DOHH2 (cell line): ENCODE measurements at regions not wholly inside any gene's neighbourhood (a gene's known extent, or its start where the extent isn't known, plus 50 kb on each side); places are given as distances from the start of the nearest gene placed in this dataset.

Experiments used
- H3F3A ChIP-seq: fragments of 200-600 bp; sonication (generic), shearing (Covaris generic); 2 replicates; pipeline ENCODE4 v1.6.0; 2016; ENCODE audit warnings: antibody characterized with exemption, mild to moderate bottlenecking; ENCODE audit not compliant: control insufficient read depth, insufficient read depth
- H3K27ac ChIP-seq: fragments of 200-600 bp; sonication (generic); 2 replicates; pipeline ENCODE4 v1.5.1; 2014; ENCODE audit warnings: low read depth, mild to moderate bottlenecking, low read length, moderate library complexity
- H3K27me3 ChIP-seq: fragments of 200-600 bp; sonication (generic); 2 replicates; pipeline ENCODE4 v1.6.1; 2014; ENCODE audit warnings: mild to moderate bottlenecking, low read length, mixed read lengths; ENCODE audit not compliant: control insufficient read depth
- H3K36me3 ChIP-seq: fragments of 200-600 bp; sonication (generic); 2 replicates; pipeline ENCODE4 v1.6.1; 2014; ENCODE audit warnings: mild to moderate bottlenecking, low read length, moderate library complexity, mixed read lengths; ENCODE audit not compliant: control insufficient read depth
- H3K4me1 ChIP-seq: fragments of 200-600 bp; sonication (generic); 2 replicates; pipeline ENCODE4 v1.6.1; 2014; ENCODE audit warnings: mild to moderate bottlenecking, low read length, mixed read lengths; ENCODE audit not compliant: control insufficient read depth
- H3K4me2 ChIP-seq: fragments of 200-600 bp; sonication (generic); 2 replicates; pipeline ENCODE4 v1.6.0; 2014; ENCODE audit warnings: mild to moderate bottlenecking, low read length, moderate library complexity
- H3K4me3 ChIP-seq: fragments of 200-600 bp; sonication (generic); 2 replicates; pipeline ENCODE4 v1.5.1; 2014; ENCODE audit warnings: mild to moderate bottlenecking, low read length, mixed read lengths
- H3K79me2 ChIP-seq: fragments of 200-600 bp; sonication (generic); 2 replicates; pipeline ENCODE4 v1.6.1; 2014; ENCODE audit warnings: mild to moderate bottlenecking, low read length, mixed read lengths; ENCODE audit not compliant: control insufficient read depth
- H3K9me2 ChIP-seq: fragments of 200-600 bp; sonication (generic); replicated peaks from 2 replicates; pipeline ENCODE4 v1.6.1; 2014; ENCODE audit warnings: mild to moderate bottlenecking, low read length, mixed read lengths; ENCODE audit not compliant: control insufficient read depth
- H3K9me3 ChIP-seq: fragments of 200-600 bp; sonication (generic); 2 replicates; pipeline ENCODE4 v1.6.1; 2014; ENCODE audit warnings: antibody characterized with exemption, low read length, mixed read lengths; ENCODE audit not compliant: control insufficient read depth, insufficient read depth
- H4K20me1 ChIP-seq: fragments of 200-600 bp; sonication (generic); 2 replicates; pipeline ENCODE4 v1.6.0; 2014; ENCODE audit warnings: low read depth, mild to moderate bottlenecking, antibody characterized with exemption, low read length, moderate library complexity; ENCODE audit not compliant: control insufficient read depth, insufficient read depth
- CTCF ChIP-seq: fragments of 200-600 bp; sonication (generic); IDR thresholded peaks from one replicate; pipeline ENCODE4 v1.5.1; 2014; ENCODE audit warnings: antibody characterized with exemption, mild to moderate bottlenecking, low read depth, low read length; ENCODE audit not compliant: poor library complexity, severe bottlenecking
- EZH2phosphoT487 ChIP-seq: fragments of 200-600 bp; sonication (generic); IDR thresholded peaks from 2 replicates; pipeline ENCODE4 v1.6.1; 2017; ENCODE audit warnings: borderline replicate concordance, mild to moderate bottlenecking, antibody characterized with exemption, low read length, moderate library complexity, mixed read lengths

DNA sequence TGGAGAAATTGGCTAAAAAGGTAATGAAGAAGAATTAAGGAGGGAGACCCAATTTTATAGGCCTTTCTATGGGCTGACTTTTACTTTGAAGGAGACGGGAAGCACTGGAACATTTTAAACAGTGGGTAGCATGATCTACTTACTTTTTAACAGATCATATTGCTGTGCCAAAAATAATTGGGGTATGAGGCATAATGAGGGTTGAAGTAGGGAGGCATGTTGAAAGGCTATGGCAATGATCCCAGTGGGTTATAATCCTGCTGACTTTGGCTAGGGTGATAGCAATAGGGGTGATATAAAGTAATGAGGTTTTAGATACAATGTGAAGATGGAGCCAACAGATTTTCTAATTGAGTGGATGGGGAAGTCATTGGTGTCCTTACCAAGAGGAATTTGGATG, 73.2 kb downstream of the GPR37 start:
- H4K20me1 ChIP-seq, result no peaks in the 10 kb centered on the region
- TF ChIP-seq EZH2phosphoT487 (no peak), CTCF (no peak)
- no peaks in the 10 kb centered on the region for H3K27me3 ChIP-seq
- no peak overlapping the region for H3K4me3 ChIP-seq
- H3K9me3 ChIP-seq, result no peaks in the 10 kb centered on the region
- no peaks in the 10 kb centered on the region for H3K36me3 ChIP-seq
- H3K9me2 ChIP-seq, result no peaks in the 10 kb centered on the region
- H3K79me2 ChIP-seq, result no peaks in the 10 kb centered on the region
- no peaks in the 10 kb centered on the region for H3K4me1 ChIP-seq
- no peak overlapping the region for H3K4me2 ChIP-seq
- H3F3A ChIP-seq, result no peaks in the 10 kb centered on the region
- H3K27ac ChIP-seq, result no peak overlapping the region

DNA sequence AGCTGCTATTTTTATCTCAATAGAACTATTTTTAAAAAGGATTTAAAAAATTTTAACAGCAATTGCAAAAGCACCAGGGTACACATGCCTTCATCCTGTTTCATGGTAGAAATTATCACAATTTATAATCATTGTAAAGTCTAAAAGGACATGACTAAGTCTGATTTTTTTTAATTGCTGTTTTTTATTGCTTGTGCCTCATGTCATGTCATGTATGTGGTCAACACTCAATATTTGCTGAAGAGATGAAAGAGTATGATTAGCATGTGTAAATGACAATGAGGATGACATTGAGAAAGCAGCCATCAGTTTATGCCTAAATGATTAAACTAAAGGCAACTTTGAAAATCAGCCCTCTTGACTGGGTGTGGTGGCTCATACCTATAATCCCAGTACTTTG, 74.8 kb downstream of the GPR37 start:
- no peak overlapping the region for H3K4me3 ChIP-seq
- H4K20me1 ChIP-seq, result no peaks in the 10 kb centered on the region
- TF ChIP-seq CTCF (no peak), EZH2phosphoT487 (no peak)
- no peaks in the 10 kb centered on the region for H3F3A ChIP-seq
- H3K79me2 ChIP-seq, result no peaks in the 10 kb centered on the region
- no peaks in the 10 kb centered on the region for H3K9me2 ChIP-seq
- H3K36me3 ChIP-seq, result no peaks in the 10 kb centered on the region
- no peaks in the 10 kb centered on the region for H3K27me3 ChIP-seq
- no peaks in the 10 kb centered on the region for H3K9me3 ChIP-seq
- H3K27ac ChIP-seq, result no peak overlapping the region
- H3K4me2 ChIP-seq, result no peak overlapping the region
- no peaks in the 10 kb centered on the region for H3K4me1 ChIP-seq

DNA sequence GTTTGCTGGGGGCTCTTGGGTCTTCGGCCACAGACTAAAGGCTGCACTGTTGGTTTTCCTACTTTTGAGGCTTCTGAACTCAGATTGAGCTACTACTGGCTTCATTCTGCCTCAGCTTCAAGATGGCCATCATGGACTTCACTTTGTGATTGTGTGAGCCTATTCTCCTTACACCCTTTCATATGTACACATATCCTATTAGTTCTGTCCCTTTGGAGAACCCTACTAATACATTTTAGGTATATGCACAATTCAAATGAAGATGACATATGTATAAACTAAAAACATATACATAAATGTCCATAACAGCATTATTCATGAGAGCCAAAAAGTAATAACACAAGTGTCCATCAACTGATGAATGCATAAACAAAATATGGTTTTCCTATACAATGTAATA, 75.7 kb downstream of the GPR37 start:
- Histone ChIP-seq H3K9me2 (no peaks in the 10 kb centered on the region), H3K4me1 (no peaks in the 10 kb centered on the region), H3K36me3 (no peaks in the 10 kb centered on the region), H3F3A (no peaks in the 10 kb centered on the region), H4K20me1 (no peaks in the 10 kb centered on the region), H3K27me3 (no peaks in the 10 kb centered on the region), H3K4me2 (no peak overlapping the region), H3K9me3 (no peaks in the 10 kb centered on the region), H3K27ac (no peak overlapping the region), H3K79me2 (no peaks in the 10 kb centered on the region), H3K4me3 (no peak overlapping the region)
- no peak for TF ChIP-seq CTCF
- no peak for TF ChIP-seq EZH2phosphoT487

DNA sequence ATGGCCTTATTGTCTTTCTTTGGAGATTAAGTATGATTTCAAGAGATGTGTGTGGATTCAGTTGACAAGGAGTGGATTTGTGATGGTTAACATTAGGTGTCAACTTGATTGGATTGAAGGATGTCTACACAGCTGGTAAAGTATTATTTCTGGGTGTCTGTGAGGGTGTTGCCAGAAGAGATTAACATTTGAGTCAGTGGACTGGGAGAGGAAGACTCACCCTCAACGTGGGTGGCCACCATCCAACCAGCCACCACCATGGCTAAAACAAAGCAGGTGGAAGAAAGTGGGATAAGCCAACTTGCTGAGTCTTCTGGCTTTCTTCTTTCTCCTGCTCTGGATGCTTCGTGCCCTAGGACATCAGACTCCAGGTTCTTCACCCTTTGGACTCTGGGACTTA, 76.1 kb downstream of the GPR37 start:
- H3K4me3 ChIP-seq, result no peak overlapping the region
- no peaks in the 10 kb centered on the region for H3K36me3 ChIP-seq
- H3K4me1 ChIP-seq, result no peaks in the 10 kb centered on the region
- H3K27ac ChIP-seq, result no peak overlapping the region
- H3F3A ChIP-seq, result no peaks in the 10 kb centered on the region
- no peak overlapping the region for H3K4me2 ChIP-seq
- H3K27me3 ChIP-seq, result no peaks in the 10 kb centered on the region
- H4K20me1 ChIP-seq, result no peaks in the 10 kb centered on the region
- H3K9me2 ChIP-seq, result no peaks in the 10 kb centered on the region
- H3K79me2 ChIP-seq, result no peaks in the 10 kb centered on the region
- TF ChIP-seq CTCF, result no peak
- TF ChIP-seq EZH2phosphoT487, result no peak
- H3K9me3 ChIP-seq, result no peaks in the 10 kb centered on the region
